ENCODE measurements at regions not wholly inside any gene's neighbourhood (a gene's known extent, or its start where the extent isn't known, plus 50 kb on each side); places are given as distances from the start of the nearest gene placed in this dataset.

DNA sequence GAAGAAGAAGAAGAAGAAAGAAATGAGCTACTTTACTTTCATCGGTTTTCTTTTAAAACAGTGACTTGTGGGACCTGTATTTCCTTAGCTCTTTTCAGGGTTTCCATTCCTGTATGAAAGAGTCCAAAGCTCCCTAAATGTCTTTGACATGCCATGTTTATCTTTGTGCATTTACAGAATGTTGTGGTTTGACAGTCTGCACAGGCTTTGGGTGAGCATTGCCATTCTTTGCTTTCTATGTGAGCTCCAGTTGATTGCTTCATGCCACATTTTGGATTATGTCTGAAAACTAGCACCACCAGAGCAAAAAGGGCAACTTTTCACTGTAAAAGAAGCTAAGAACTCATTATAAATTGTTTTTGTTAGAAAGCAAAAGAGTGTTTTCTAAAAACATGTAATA is 733.4 kb downstream of the TLE4 start:
- DNase-seq (ENCODE audit: low read depth in 1 of 2, low spot score in 2 of 2) (no peak), FAIRE-seq (no peak)
- Histone ChIP-seq H3K9ac (replicated peaks in 1 of 4; ENCODE audit: extremely low read depth in 1 of 4, low read depth in 3 of 4, low read length in 3 of 4) (no peak overlapping the region), H3K79me1 (ENCODE audit: low read depth, low read length) (no peaks in the 10 kb centered on the region), H2BK5ac (ENCODE audit: low read depth, low read length) (no peak overlapping the region), H4K20me1 (replicated peaks in 1 of 2; ENCODE audit: control insufficient read depth in 1 of 2, insufficient read depth in 2 of 2, low read length in 2 of 2) (no peaks in the 10 kb centered on the region), H3K79me2 (ENCODE audit: control insufficient read depth in 1 of 2, insufficient read depth in 2 of 2, low read length in 2 of 2) (no peaks in the 10 kb centered on the region), H2BK120ac (replicated peaks; ENCODE audit: low read depth, low read length) (no peak overlapping the region), H3K4me3 (ENCODE audit: extremely low read depth in 1 of 4, insufficient read depth in 2 of 4, low read depth in 3 of 4, low read length in 4 of 4) (no peak overlapping the region), H2AK5ac (ENCODE audit: low read depth, low read length) (no peak overlapping the region), H2BK15ac (ENCODE audit: low read length) (no peak overlapping the region), H3K23ac (ENCODE audit: insufficient read length) (no peak overlapping the region), H2BK20ac (ENCODE audit: low read length) (no peak overlapping the region), H4K5ac (ENCODE audit: insufficient read length, low read depth, low read length) (no peak overlapping the region), H3K14ac (ENCODE audit: insufficient read length) (no peak overlapping the region), H2BK12ac (ENCODE audit: low read depth, low read length) (no peak overlapping the region), H3K4me2 (ENCODE audit: insufficient read depth in 1 of 2, low read depth in 2 of 2, low read length in 2 of 2) (no peak overlapping the region), H3K36me3 (ENCODE audit: control insufficient read depth in 2 of 4, insufficient read depth in 4 of 4, low read length in 3 of 4) (no peaks in the 10 kb centered on the region), H3K56ac (replicated peaks; ENCODE audit: insufficient read length, low read depth, low read length) (no peak overlapping the region), H3K4ac (replicated peaks; ENCODE audit: insufficient read length, low read depth, low read length) (no peak overlapping the region), H4K91ac (replicated peaks; ENCODE audit: insufficient read length, low read length) (no peak overlapping the region), H3K9me3 (ENCODE audit: insufficient read depth in 2 of 2, low read depth in 1 of 2, low read length in 1 of 2) (no peaks in the 10 kb centered on the region), H3K4me1 (replicated peaks in 1 of 4; ENCODE audit: control insufficient read depth in 3 of 4, insufficient read depth in 4 of 4, low read length in 3 of 4) (peaks cover 0 to 5% (median 0%) of the 10 kb centered on the region in 4 experiments; a peak in 1 of 7 replicates), H3K27ac (ENCODE audit: low read depth, low read length) (no peak overlapping the region), H3K23me2 (ENCODE audit: low read depth, low read length) (no peaks in the 10 kb centered on the region), H3K27me3 (replicated peaks in 1 of 4; ENCODE audit: control insufficient read depth in 3 of 4, extremely low read depth in 1 of 4, insufficient read depth in 3 of 4, low read length in 3 of 4) (no peaks in the 10 kb centered on the region), H4K8ac (ENCODE audit: extremely low read depth, insufficient read depth, low read length) (no peak overlapping the region), H3K18ac (ENCODE audit: extremely low read depth, low read length) (no peak overlapping the region), H2AFZ (ENCODE audit: low read length) (no peak overlapping the region)
- TF ChIP-seq TBP (IDR thresholded peaks at IDR 0.05; ENCODE audit: low read depth, low read length) (no peak), BRCA1 (IDR thresholded peaks at IDR 0.05; ENCODE audit: low read depth, low read length) (no peak), RXRA (IDR thresholded peaks at IDR 0.05; ENCODE audit: insufficient read depth, low read depth, low read length) (no peak), SP1 (IDR thresholded peaks at IDR 0.05; ENCODE audit: low read depth, low read length) (no peak), RFX5 (IDR thresholded peaks at IDR 0.05; ENCODE audit: borderline replicate concordance, low read depth, low read length) (no peak)
- CTCF ChIA-PET (ENCODE audit: partially characterized antibody), result interaction anchor here (1.0 to 1.1 kb wide), 2 partner anchors 130 to 206 kb away, joined by 3 to 4 read pairs; no protein-coding TSS in a partner anchor
- POLR2A ChIA-PET (ENCODE audit: partially characterized antibody), result no interaction called here
- WGBS, 2 experiments (ENCODE audit: extremely low coverage in 1 of 2, insufficient coverage in 1 of 2, insufficient read length in 1 of 2, insufficient replicate concordance in 2 of 2, low coverage in 1 of 2, low lambda C conversion rate in 2 of 2, missing lambda C conversion rate in 1 of 2), result no CpG with 5 or more reads among the region's 1 CpG
